GM21360 (cell line): ENCODE measurements at regions not wholly inside any gene's neighbourhood (a gene's known extent, or its start where the extent isn't known, plus 50 kb on each side); places are given as distances from the start of the nearest gene placed in this dataset.

Source experiments
- ATAC-seq: cut with Tn5 transposase; IDR thresholded peaks from one replicate; pipeline ENCODE4 v1.9.1; 2021; ENCODE audit warnings: mild to moderate bottlenecking, moderate library complexity; ENCODE audit not compliant: unreplicated experiment

GRCh38 chr6:139940741-139941729 is 566.6 kb upstream of the CITED2 start:
- ATAC-seq = peak; percentile 96

GRCh38 chr6:139939189-139939979 is 564.9 kb upstream of the CITED2 start:
- ATAC-seq = peak; percentile 43

GRCh38 chr6:139932671-139933070 is 558.2 kb upstream of the CITED2 start:
- no peak for ATAC-seq

- ATAC-seq = no peak
Observed at GRCh38 chr6:139931747-139932146, 557.3 kb upstream of the CITED2 start.

- no peak for ATAC-seq
Observed at GRCh38 chr6:139927742-139928305, 553.4 kb upstream of the CITED2 start.

- ATAC-seq = no peak
Observed at GRCh38 chr6:139927236-139927635, 552.8 kb upstream of the CITED2 start.

- no peak for ATAC-seq
Observed at GRCh38 chr6:139926711-139927110, 552.3 kb upstream of the CITED2 start.

- ATAC-seq = no peak
Observed at GRCh38 chr6:139925894-139926641, 551.6 kb upstream of the CITED2 start.

- ATAC-seq = no peak
Observed at GRCh38 chr6:139923964-139924475, 549.6 kb upstream of the CITED2 start.

GRCh38 chr6:139922236-139922635 is 547.8 kb upstream of the CITED2 start:
- no peak for ATAC-seq

GRCh38 chr6:139920776-139921100 is 546.3 kb upstream of the CITED2 start:
- no peak for ATAC-seq

GRCh38 chr6:139920027-139920775 is 545.8 kb upstream of the CITED2 start:
- no peak for ATAC-seq

- no peak for ATAC-seq
Observed at GRCh38 chr6:139919107-139920026, 544.9 kb upstream of the CITED2 start.

GRCh38 chr6:139917951-139918630 is 543.6 kb upstream of the CITED2 start:
- no peak for ATAC-seq

GRCh38 chr6:139914910-139915309 is 540.5 kb upstream of the CITED2 start:
- no peak for ATAC-seq

GRCh38 chr6:139912735-139913400 is 538.4 kb upstream of the CITED2 start:
- no peak for ATAC-seq

GRCh38 chr6:139909992-139910391 is 535.5 kb upstream of the CITED2 start:
- ATAC-seq = no peak
